ENCODE measurements at regions not wholly inside any gene's neighbourhood (a gene's known extent, or its start where the extent isn't known, plus 50 kb on each side); places are given as distances from the start of the nearest gene placed in this dataset.

GRCh38 chr7:130931423-130931822 lies 197.4 kb upstream of the KLF14 start:
- DNase-seq (ENCODE audit: low spot score) = no peak

- no peak for DNase-seq (ENCODE audit: low spot score)
Observed at GRCh38 chr7:130932088-130932487, 198.1 kb upstream of the KLF14 start.

- no peak for DNase-seq (ENCODE audit: low spot score)
Observed at GRCh38 chr7:130932667-130933432, 198.8 kb upstream of the KLF14 start.

- DNase-seq (ENCODE audit: low spot score) = no peak
Observed at GRCh38 chr7:130933919-130934318, 199.9 kb upstream of the KLF14 start.

- no peak for DNase-seq (ENCODE audit: low spot score)
Observed at GRCh38 chr7:130935564-130936157, 201.7 kb upstream of the KLF14 start.

- no peak for DNase-seq (ENCODE audit: low spot score)
Observed at GRCh38 chr7:130936202-130936931, 202.4 kb upstream of the KLF14 start.

GRCh38 chr7:130937016-130937415 lies 203.0 kb upstream of the KLF14 start:
- no peak for DNase-seq (ENCODE audit: low spot score)

GRCh38 chr7:130937830-130938229 lies 203.8 kb upstream of the KLF14 start:
- no peak for DNase-seq (ENCODE audit: low spot score)

- no peak for DNase-seq (ENCODE audit: low spot score)
Observed at GRCh38 chr7:130938661-130939060, 204.7 kb upstream of the KLF14 start.

GRCh38 chr7:130939321-130940095 lies 205.5 kb upstream of the KLF14 start:
- no peak for DNase-seq (ENCODE audit: low spot score)

GRCh38 chr7:130940326-130940725 lies 206.3 kb upstream of the KLF14 start:
- no peak for DNase-seq (ENCODE audit: low spot score)

- no peak for DNase-seq (ENCODE audit: low spot score)
Observed at GRCh38 chr7:130940907-130941306, 206.9 kb upstream of the KLF14 start.

- no peak for DNase-seq (ENCODE audit: low spot score)
Observed at GRCh38 chr7:130941322-130942210, 207.6 kb upstream of the KLF14 start.

GRCh38 chr7:130942211-130942964 lies 208.4 kb upstream of the KLF14 start:
- DNase-seq (ENCODE audit: low spot score) = no peak

GRCh38 chr7:130943336-130943901 lies 209.4 kb upstream of the KLF14 start:
- no peak for DNase-seq (ENCODE audit: low spot score)

GRCh38 chr7:130943981-130944380 lies 210.0 kb upstream of the KLF14 start:
- no peak for DNase-seq (ENCODE audit: low spot score)

GRCh38 chr7:130944997-130945396 lies 211.0 kb upstream of the KLF14 start:
- no peak for DNase-seq (ENCODE audit: low spot score)

- no peak for DNase-seq (ENCODE audit: low spot score)
Observed at GRCh38 chr7:130945411-130945811, 211.4 kb upstream of the KLF14 start.

- no peak for DNase-seq (ENCODE audit: low spot score)
Observed at GRCh38 chr7:130946114-130946513, 212.1 kb upstream of the KLF14 start.
